Ovary (tissue), 3 donors: ENCODE measurements at regions not wholly inside any gene's neighbourhood (a gene's known extent, or its start where the extent isn't known, plus 50 kb on each side); places are given as distances from the start of the nearest gene placed in this dataset.

Experiments used
- EP300 ChIP-seq: sonication (generic); formaldehyde crosslinking; IDR thresholded peaks from one replicate; pipeline ENCODE4 v1.6.1; 2017; ENCODE audit warnings: antibody characterized with exemption
- TF ChIP-seq, protein P1 (sequence below), 3 donors: fragments of 450-650 bp in 2 of 3; fragments of 200-600 bp in 1 of 3; IDR thresholded peaks; one replicate each; pipeline versions ENCODE4 v1.5.1 to v1.8.0; 2016 to 2022; ENCODE audit warnings: antibody characterized with exemption in 3 of 3, mild to moderate bottlenecking in 1 of 3
- donor health status: DM: no; HTN: no; CAD: no.

DNA sequence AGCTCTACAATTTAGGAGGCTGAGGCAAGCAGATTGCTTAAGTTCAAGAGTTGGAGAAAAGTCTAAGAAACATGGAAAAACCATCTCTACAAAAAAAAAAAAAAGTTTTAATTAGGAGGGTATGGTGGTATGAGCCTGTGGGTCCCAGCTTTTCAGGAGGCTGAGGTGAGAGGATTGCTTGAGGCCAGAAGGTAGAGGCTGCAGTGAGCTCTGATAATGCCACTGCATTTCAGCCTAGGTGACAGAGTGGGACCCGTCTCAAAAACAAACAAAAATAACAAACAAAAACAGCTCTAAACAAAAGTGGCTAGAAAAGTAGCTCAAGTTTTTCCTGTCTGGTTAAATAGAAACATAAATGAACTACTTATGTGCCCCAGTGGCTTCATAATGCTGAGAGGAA is 2133.6 kb upstream of the DEFB115 start:
- TF ChIP-seq, protein P1, sequence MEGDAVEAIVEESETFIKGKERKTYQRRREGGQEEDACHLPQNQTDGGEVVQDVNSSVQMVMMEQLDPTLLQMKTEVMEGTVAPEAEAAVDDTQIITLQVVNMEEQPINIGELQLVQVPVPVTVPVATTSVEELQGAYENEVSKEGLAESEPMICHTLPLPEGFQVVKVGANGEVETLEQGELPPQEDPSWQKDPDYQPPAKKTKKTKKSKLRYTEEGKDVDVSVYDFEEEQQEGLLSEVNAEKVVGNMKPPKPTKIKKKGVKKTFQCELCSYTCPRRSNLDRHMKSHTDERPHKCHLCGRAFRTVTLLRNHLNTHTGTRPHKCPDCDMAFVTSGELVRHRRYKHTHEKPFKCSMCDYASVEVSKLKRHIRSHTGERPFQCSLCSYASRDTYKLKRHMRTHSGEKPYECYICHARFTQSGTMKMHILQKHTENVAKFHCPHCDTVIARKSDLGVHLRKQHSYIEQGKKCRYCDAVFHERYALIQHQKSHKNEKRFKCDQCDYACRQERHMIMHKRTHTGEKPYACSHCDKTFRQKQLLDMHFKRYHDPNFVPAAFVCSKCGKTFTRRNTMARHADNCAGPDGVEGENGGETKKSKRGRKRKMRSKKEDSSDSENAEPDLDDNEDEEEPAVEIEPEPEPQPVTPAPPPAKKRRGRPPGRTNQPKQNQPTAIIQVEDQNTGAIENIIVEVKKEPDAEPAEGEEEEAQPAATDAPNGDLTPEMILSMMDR (IDR thresholded peaks at IDR 0.05): no peak
- TF ChIP-seq EP300: no peak
